ENCODE measurements at regions not wholly inside any gene's neighbourhood (a gene's known extent, or its start where the extent isn't known, plus 50 kb on each side); places are given as distances from the start of the nearest gene placed in this dataset.
"Not testable (repeated sequence)": the region's sequence is repeated elsewhere in the genome, so short reads cannot be mapped to it uniquely, and the experiment has no call there.

DNA sequence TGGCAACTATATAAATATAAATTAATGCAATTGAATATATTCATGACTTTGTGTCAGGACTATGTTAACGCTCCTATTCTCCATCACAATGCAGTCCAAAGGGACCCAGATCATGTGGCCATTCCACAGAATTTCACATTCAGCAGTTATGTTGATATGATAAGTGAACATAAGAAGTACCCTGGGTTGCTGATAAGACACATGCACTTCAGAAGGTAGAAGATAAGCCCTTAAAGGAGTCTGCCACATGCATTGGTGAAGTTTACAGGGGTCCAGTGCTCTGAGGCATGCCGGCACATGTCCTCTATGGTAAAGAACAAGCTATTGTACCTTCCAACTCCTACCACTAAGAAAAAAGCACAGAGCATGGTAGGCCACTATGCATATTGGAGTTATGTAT, 76.4 kb downstream of the PHAX start:
- no peak for DNase-seq

DNA sequence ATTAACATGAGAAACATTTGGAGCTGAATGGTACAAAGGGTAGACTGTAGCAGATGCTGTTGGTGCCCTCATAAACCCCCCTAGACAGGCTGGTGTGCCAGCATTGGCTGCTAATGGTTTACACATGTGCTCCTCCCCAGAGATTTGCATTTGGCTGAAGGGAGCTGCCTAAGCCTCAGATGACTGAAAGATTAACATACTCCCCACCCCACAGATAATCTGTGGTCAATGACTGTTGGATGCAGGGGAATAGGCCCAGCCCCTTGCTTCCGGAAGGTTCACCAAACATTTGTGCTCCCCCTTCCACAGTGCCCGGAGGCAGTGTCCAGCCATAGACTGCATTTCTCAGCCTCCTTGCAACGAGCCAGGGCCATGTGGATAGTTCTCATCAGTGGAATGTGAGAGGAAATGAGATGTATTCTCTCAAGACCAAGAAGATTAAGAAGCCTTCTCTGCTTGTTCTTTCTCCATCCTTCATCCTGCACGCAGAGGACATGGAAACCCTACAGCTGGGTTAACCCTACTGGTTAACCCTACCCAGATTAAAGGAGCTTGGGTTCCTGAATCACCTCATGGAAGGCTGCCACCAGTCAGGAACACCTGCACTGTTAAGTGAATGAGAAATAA, 79.6 kb downstream of the PHAX start:
- DNase-seq, result no peak

DNA sequence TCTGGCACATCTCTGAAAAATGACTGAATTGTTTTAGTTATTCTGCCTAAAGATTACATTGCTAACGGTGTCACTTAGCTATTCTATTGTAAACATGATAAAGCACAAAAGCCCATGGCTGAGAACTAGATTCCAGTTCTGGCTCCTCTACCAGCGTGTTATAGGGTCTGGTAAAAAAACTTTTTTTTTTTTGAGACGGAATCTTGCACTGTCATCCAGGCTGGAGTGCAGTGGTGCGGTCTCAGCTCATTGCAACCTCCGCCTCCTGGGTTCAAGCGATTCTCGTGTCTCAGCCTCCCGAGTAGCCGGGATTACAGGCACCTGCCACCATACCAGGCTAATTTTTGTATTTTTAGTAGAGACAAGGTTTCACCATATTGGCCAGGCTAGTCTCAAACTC, 80.6 kb downstream of the PHAX start:
- DNase-seq, result not testable (repeated sequence)

DNA sequence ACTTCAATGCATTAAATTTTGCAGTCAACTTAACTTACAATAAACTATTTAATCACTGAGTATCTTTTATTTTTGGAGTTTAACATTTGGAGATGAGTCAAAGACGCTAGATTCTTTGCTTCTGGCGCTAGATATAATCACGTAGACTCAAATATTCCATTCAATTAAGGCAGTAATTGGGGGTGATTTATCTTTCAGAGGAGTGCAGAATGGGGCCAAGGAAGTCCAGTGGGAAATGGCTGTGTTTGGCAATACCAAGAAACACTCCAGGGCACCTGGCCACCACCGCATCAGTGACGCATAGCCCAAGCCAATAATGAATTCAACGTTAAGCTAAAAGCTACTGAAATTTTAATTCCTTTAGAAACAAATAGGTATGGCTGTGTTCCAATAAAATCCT, 81.2 kb downstream of the PHAX start:
- DNase-seq, result no peak

DNA sequence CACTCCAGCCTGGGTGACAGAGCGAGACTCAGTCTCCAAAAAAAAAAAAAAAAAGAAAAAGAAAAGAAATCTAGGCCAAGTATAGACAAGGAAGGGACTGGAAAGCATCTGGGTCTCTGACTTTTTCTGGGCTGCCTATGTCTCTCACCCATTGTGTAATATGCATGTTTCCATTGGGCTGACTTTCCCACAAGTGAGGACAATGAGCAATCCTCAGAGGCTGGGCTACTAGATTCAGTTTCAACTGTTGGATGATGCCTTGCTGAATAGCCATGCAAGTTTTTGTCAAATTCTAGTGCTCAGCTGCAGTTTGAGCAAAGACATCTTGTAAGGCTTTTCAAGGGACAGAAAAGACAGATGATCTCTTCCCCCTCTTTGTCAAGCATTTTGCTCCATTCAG, 82.1 kb downstream of the PHAX start:
- no peak for DNase-seq

DNA sequence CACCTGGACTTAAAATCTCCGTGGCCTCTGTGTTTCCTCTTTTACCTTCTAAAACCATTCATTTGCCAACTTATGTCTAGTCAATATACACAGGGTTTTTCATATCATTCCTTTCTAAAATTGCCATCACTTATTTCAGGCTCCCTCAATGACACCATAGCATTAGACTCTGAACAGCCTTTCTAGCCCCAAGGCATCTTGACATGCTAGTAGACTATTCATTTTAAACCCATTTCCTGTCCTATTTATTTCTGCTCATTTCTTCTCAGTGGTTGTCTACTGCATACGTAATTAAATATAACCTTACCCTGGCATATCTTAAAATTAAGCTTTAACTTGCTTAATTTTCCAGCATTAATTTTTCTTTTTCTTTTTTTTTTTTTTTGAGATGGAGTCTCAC, 83.2 kb downstream of the PHAX start:
- no peak for DNase-seq

DNA sequence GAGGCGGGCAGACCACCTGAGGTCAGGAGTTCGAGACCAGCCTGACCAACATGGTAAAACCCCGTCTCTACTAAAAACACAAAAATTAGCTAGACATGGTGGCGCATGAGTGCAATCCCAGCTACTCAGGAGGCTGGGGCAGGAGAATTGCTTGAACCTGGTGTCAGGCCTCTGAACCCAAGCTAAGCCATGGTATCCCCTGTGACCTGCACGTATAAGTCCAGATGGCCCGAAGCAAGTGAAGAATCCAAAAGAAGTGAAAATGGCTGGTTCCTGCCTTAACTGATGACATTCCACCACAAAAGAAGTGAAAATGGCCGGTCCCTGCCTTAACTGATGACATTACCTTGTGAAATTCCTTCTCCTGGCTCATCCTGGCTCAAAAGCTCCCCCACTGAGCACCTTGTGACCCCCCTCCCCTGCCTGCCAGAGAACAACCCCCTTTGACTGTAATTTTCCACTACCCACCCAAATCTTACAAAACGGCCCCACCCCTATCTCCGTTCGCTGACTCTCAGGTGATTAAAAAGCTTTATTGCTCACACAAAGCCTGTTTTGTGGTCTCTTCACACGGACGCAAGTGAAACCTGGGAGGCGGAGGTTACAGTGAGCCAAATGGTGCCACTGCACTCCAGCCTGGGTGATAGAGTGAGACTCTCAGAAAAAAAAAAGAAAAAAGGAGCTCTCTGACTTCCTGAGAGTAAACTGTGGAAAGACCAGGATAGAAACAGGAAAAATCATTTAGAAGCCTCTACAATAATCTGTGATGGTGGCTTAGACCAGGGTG, 84.1 kb downstream of the PHAX start:
- peak; percentile 44 to 58 for DNase-seq

DNA sequence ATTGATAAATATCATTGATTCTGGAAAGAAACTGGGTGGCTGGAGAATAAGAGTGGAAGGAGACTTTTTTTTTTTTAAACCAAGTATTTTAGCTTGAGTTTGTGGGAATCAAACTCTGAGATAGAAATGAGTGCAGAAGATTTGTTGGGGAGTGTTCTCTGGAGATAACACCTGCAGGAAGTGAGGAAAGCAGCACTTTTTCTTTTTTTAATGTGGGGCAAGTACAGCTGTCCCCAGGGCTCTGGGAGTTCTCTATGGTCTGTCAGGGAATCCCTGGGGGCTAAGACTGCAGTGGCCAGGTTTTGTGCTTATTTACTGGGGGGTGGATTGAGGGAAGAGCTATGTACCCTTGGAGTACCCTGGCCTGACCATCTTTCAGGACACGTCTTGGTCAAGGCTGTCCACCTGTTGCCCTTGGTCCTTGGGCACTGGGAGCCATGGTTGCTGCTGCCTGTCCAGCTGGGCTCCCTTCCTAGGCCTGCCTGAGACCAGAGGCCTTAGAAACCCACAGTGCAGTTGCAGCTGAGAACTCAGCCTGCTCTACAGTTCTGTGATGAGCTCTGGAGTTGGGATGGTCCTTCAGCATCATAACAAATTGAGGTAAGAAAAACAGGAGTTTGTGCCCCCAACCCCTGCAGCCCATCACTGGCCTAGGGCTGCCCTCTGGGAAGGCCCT, 85.8 kb downstream of the PHAX start:
- DNase-seq, result no peak

DNA sequence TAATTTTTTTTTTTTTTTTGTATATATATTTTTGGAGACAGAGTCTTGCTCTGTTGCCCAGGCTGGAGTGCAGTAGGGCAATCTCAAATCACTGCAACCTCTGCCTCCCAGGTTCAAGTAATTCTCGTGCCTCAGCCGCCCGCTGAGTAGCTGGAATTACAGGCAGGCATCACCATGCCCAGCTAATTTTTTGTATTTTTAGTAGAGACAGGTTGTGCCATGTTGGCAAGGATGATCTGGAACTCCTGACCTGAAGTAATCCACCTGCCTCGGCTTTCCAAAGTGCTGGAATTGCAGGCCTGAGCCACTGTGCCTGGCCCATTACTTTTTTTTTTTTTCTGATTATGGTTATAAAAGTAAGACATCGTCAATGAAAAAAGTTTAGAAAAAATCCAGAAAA, 84.0 kb upstream of the LMNB1 start:
- DNase-seq, result no peak

DNA sequence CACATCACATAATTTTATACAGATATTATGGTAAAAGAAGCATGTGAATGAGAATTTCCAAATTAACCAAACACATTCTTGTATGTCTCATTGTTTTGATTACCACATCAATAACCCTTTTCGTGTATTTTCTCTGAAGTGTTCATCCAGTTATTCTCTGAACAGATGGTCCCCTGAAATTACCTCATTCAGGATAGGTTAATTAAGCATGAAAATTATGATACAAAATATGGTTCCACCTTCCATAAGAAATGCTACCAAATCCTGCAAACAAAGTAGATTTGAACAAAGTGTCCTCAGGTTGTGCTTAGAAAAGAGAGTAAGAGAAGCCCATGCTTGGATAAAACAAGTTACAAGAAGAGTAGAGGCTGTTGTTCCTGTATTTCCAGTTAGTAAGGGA, 83.1 kb upstream of the LMNB1 start:
- DNase-seq, result no peak

DNA sequence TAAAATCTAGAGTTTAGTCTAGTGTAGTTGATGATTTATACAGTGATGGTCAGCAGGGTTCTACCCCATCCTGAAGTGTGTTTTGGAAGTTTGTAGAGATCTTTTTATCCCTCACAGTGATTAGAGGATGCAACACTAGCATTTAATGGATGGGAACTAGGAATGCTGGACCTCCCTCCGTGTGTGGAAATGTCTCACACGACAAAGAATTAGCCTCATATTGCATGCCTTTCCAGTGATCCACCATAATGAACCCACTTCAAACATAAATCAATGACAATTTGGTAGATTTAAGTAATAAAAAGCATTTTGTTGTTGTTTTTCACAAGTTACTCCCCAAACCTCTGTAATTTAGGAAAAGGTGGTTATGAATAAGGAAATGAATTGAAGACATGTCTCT, 82.5 kb upstream of the LMNB1 start:
- DNase-seq, result no peak

DNA sequence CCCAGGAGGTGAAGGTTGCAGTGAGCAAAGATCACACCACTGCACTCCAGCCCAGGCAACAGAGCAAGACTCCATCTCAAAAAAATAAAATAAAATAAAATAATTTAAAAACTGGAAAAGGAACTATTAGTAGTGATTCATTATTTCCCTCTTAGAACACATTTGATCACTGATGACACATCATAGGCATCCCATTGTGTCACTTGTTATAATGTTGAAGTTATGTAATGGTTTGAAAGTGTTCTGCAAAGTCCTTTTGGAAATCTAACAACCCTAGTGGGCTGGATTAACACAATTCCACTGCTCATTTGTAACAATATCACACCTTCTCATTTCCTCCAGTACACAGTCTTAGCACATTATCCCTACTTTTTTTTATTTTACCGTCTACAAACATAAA, 81.8 kb upstream of the LMNB1 start:
- no peak for DNase-seq

DNA sequence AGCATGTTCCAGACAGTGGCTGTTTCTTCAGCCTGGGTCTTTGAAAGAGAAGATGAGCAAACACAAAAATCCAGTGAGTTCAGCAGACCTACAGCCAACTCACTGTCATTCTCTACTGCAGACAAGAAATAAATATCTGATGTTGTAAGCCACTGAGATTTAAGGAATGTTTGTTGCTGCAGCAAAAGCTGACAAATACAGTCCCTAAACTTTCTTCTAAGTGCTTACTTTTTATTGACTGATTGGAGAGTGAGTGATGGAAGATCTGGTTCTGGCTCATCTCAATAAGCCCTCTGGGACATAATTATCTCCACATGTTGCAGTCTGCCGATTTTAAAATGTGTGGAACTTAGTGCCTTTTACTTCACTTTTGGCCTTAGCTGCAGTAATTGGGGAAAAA, 69.9 kb upstream of the LMNB1 start:
- no peak for DNase-seq

DNA sequence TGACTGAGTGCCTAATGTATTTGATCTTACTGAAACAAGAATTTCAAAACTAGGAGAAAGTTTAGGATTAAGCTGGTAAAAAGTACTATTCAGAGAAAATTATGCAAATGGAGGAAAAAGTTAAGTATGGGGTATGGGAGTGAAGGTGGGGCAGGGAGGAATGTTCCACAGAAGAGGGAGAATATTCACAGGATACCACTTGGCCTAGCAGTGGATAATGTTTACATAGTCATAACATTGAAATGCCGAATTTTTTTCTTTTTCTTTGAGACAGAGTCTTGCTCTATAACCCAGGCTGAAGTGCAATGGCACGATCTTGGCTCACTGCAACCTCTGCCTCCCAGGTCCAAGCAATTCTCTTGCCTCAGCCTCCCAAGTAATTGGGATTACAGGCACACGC, 61.2 kb upstream of the LMNB1 start:
- DNase-seq, result no peak

DNA sequence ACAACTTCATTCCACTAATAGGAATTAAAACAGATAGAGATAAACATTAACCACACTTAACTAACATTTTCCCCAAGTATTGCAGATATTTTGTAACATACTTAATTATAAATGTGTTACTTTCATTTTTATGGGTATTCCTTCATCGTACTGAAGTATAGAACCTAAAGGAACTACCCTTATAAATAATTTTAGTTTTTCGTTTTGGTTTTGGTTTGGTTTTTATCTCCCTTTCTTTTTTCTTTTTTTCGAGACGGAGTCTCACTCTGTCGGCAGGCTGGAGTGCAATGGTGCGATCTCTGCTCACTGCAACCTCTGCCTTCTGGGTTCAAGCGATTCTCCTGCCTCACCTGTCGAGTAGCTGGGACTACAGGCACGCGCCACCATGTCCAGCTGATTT, 60.1 kb upstream of the LMNB1 start:
- no peak for DNase-seq

DNA sequence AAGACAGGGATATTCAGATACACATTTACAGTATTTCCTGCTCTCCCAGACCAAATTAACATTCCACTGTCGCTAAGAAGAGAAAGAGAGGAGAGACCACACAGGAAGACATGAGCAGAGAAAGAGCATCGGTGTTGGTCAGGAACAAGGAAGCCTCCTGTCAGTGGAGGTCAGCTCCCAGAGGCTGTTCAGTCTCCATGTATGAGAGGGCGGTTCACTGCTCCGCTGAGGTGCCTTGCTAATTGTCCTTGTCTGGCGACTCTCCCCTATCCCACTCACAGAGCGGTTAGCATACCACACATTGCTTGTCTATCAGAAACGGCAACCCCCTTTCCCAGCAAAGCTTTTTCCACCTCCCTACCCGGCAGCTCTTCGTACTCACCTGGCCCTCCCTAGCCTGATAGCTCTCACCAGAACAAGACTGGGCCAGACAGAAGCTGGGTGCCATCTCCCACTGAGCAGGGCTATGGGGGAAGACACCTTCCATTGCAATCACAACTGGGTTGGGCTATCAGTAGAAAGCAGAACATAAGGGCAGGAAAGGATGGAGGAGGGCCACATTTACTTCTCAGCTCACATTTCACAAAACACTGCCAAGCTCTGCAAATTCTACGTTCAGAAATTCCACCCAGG, 58.6 kb upstream of the LMNB1 start:
- DNase-seq, result no peak

DNA sequence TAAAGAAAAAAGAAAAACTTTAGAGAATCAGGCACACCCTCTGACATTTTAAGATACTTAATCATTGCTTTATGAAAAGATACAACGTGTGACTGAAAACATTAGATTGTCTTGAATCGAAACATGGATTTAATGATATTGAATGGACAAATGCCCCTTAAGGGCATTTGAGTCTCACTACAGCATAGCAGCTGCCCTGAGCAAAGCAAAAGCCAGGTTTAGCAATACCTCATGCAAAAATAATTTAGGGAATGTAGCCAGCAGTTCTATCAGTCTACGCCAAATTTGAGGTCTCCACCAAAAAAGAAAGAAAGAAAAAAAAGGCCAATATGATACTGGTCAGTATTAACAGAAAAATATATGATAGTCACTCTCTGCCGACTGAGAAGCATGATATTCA, 56.6 kb upstream of the LMNB1 start:
- DNase-seq, result no peak

DNA sequence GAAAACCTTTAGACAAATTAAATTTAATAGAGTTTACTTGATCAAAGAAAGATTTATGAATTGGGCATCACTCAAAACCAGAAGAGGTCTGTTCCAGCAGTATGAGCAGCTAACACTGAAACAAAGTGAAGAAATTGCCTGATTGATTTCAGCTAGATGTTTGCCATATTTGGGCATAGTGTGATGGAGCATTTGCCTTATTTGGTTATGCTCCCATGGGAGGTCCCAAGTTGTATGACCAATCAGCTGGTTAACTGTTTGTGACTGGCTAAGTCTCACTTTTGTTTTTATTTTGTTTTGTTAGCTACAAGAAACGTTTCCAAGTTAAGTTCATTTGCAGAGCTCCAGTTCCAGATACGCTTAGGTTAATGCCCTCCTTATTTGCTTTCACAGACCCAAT, 53.3 kb upstream of the LMNB1 start:
- DNase-seq, result no peak

All from activated CD4-positive, alpha-beta T cell treated with anti-CD3 and anti-CD28 coated beads, Interleukin-2, amount 50 U/mL, for 4 hours (primary cell).